Hepatocyte (in vitro differentiated cells): ENCODE measurements at regions not wholly inside any gene's neighbourhood (a gene's known extent, or its start where the extent isn't known, plus 50 kb on each side); places are given as distances from the start of the nearest gene placed in this dataset.

Experiments used
- DNase-seq: peaks from one replicate; pipeline ENCODE4 v3.0.0-alpha.2; 2016; ENCODE audit warnings: low spot score
- H2AFZ ChIP-seq: fragments of 200-600 bp; sonication (generic); 2 replicates; pipeline ENCODE4 v1.6.0; 2016; ENCODE audit warnings: antibody characterized with exemption, mild to moderate bottlenecking
- H3K27ac ChIP-seq: fragments of 200-600 bp; sonication (generic); 2 replicates; pipeline ENCODE4 v1.5.1; 2016; ENCODE audit warnings: mild to moderate bottlenecking
- H3K27me3 ChIP-seq: fragments of 200-600 bp; sonication (generic); 2 replicates; pipeline ENCODE4 v1.6.1; 2016
- H3K36me3 ChIP-seq: fragments of 200-600 bp; sonication (generic); replicated peaks from 2 replicates; pipeline ENCODE4 v1.5.1; 2016; ENCODE audit warnings: low read depth; ENCODE audit not compliant: insufficient read depth
- H3K4me1 ChIP-seq: fragments of 200-600 bp; sonication (generic); 2 replicates; pipeline ENCODE4 v1.5.1; 2016; ENCODE audit warnings: mild to moderate bottlenecking, moderate library complexity; ENCODE audit not compliant: insufficient read depth
- H3K4me2 ChIP-seq: fragments of 200-600 bp; sonication (generic); 2 replicates; pipeline ENCODE4 v1.6.0; 2016
- H3K4me3 ChIP-seq: fragments of 200-600 bp; sonication (generic); 2 replicates; pipeline ENCODE4 v1.5.1; 2016; ENCODE audit warnings: mild to moderate bottlenecking
- H3K79me2 ChIP-seq: fragments of 200-600 bp; sonication (generic); 2 replicates; pipeline ENCODE4 v1.6.0; 2017; ENCODE audit warnings: mild to moderate bottlenecking
- H3K9me2 ChIP-seq: fragments of 200-600 bp; sonication (generic); replicated peaks from 2 replicates; pipeline ENCODE4 v1.6.0; 2017; ENCODE audit warnings: mild to moderate bottlenecking; ENCODE audit not compliant: insufficient read depth
- H3K9me3 ChIP-seq: fragments of 200-600 bp; sonication (generic); 2 replicates; pipeline ENCODE4 v1.5.1; 2016; ENCODE audit warnings: low read depth, mild to moderate bottlenecking
- H4K20me1 ChIP-seq: fragments of 200-600 bp; sonication (generic); 2 replicates; pipeline ENCODE4 v1.6.0; 2016; ENCODE audit warnings: mild to moderate bottlenecking; ENCODE audit not compliant: insufficient read depth, poor library complexity, severe bottlenecking
- EZH2 ChIP-seq: fragments of 200-600 bp; sonication (generic); IDR thresholded peaks from 2 replicates; pipeline ENCODE4 v1.6.1; 2016; ENCODE audit warnings: antibody characterized with exemption, mild to moderate bottlenecking, borderline replicate concordance
- EZH2phosphoT487 ChIP-seq: fragments of 200-600 bp; sonication (generic); IDR thresholded peaks from one replicate; pipeline ENCODE4 v1.6.1; 2018; ENCODE audit warnings: antibody characterized with exemption, mild to moderate bottlenecking, low read depth, moderate library complexity; ENCODE audit not compliant: unreplicated experiment, severe bottlenecking
- WGBS: methylation state at CpG from one replicate; pipeline ENCODE4 v1.1.6; 2016; ENCODE audit warnings: low lambda C conversion rate; ENCODE audit errors: missing lambda C conversion rate; 5-methylcytosine and 5-hydroxymethylcytosine counted together
- TF ChIP-seq, protein P1 (sequence below): fragments of 200-600 bp; sonication (generic); IDR thresholded peaks from 2 replicates; pipeline ENCODE4 v1.5.1; 2016; ENCODE audit warnings: antibody characterized with exemption, mild to moderate bottlenecking; ENCODE audit not compliant: poor library complexity

DNA sequence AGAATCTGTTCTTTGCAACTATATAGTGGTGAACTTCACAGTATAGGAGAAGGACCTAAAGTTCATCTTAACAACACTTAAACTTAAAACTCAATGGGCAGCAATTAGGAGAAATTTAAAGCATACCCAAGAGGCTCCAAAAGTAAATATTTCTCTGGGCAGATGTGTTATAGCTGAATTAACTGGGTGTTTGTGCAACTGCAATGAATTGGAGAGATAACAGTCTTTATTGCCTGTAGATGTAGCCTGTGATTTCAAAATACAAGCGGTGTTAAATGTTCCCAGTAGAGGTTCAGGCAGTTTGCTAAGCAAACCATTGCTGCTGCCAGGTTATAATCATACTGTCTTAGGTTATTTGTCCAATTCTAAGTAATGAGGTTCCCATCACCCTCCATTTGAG is 294.1 kb upstream of the MTNR1B start:
- Histone ChIP-seq H3K9me3 (no peaks in the 10 kb centered on the region), H4K20me1 (no peaks in the 10 kb centered on the region), H3K9me2 (no peaks in the 10 kb centered on the region), H3K36me3 (no peaks in the 10 kb centered on the region), H3K27ac (no peak overlapping the region), H3K27me3 (no peaks in the 10 kb centered on the region), H2AFZ (no peak overlapping the region), H3K79me2 (no peaks in the 10 kb centered on the region), H3K4me1 (peaks cover 8% of the 10 kb centered on the region), H3K4me2 (no peak overlapping the region), H3K4me3 (no peak overlapping the region)
- 44% methylated on average over 1 of the region's 1 CpG for WGBS
- DNase-seq: no peak
- TF ChIP-seq EZH2phosphoT487 (no peak), EZH2 (no peak)
- TF ChIP-seq, protein P1, sequence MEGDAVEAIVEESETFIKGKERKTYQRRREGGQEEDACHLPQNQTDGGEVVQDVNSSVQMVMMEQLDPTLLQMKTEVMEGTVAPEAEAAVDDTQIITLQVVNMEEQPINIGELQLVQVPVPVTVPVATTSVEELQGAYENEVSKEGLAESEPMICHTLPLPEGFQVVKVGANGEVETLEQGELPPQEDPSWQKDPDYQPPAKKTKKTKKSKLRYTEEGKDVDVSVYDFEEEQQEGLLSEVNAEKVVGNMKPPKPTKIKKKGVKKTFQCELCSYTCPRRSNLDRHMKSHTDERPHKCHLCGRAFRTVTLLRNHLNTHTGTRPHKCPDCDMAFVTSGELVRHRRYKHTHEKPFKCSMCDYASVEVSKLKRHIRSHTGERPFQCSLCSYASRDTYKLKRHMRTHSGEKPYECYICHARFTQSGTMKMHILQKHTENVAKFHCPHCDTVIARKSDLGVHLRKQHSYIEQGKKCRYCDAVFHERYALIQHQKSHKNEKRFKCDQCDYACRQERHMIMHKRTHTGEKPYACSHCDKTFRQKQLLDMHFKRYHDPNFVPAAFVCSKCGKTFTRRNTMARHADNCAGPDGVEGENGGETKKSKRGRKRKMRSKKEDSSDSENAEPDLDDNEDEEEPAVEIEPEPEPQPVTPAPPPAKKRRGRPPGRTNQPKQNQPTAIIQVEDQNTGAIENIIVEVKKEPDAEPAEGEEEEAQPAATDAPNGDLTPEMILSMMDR: no peak

DNA sequence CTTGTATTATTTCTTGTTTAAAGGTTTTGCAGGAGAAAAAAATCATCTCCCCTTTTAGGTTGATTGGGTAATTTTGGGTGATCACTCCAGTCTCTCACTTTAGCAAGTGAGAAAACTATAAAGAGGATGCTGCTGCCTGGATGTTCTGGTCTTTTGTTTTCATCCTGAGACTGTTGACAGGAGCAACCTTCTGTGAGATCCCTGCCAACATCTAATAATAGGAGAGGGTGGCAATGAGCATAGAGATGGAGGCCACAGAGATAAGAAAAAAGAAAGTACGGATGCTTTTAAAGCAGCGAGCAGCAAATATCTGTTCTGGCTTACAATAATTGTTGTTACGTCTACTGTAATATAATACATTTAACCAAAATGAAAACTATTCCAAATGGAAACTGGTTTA is 293.6 kb upstream of the MTNR1B start:
- TF ChIP-seq, protein P1: no peak
- TF ChIP-seq EZH2phosphoT487 (no peak), EZH2 (no peak)
- DNase-seq: no peak

DNA sequence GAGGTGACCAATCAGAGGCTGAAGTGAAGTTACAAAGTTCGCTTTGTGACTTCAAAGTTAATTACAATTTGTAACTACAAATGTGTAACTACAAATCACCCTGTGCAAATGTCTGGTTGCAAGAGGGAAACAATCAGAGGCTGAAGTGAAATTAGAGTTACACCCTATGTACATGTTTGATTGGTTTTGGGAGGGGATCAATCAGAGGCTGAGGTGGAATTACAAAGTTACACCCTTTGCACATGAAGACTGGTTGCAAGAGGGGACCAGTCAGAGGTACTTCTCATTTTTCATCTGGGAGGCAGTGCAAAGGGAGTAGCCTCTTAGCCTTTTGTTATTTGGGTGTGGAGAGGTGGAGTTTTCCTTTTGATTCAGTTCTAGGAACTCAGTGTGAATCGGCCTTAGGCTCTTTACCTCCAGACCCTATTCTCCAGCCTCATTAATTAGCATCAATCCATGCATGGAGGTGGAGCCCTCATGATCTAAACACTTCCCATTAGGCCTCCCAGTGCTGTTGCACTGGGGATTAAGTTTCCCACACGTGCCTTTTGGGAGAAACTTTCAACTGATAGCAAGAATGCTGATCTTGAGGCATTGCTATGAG is 291.3 kb upstream of the MTNR1B start:
- no peaks in the 10 kb centered on the region for H3K9me3 ChIP-seq
- H3K27ac ChIP-seq: no peak overlapping the region
- H3K4me1 ChIP-seq: no peaks in the 10 kb centered on the region
- H3K4me3 ChIP-seq: no peak overlapping the region
- no peaks in the 10 kb centered on the region for H3K36me3 ChIP-seq
- H3K27me3 ChIP-seq: no peaks in the 10 kb centered on the region
- H3K79me2 ChIP-seq: no peaks in the 10 kb centered on the region
- WGBS: 47% methylated on average over 3 of the region's 3 CpGs
- no peak for DNase-seq
- no peak overlapping the region for H3K4me2 ChIP-seq
- no peaks in the 10 kb centered on the region for H4K20me1 ChIP-seq
- H2AFZ ChIP-seq: no peak overlapping the region
- TF ChIP-seq EZH2: no peak
- TF ChIP-seq EZH2phosphoT487: no peak
- TF ChIP-seq, protein P1: no peak
- H3K9me2 ChIP-seq: no peaks in the 10 kb centered on the region

More for the DNA sequence above, 293.6 kb upstream of the MTNR1B start:
- Histone ChIP-seq H3K9me3 (no peaks in the 10 kb centered on the region), H3K27me3 (no peaks in the 10 kb centered on the region), H3K4me3 (no peak overlapping the region), H2AFZ (no peak overlapping the region), H3K36me3 (no peaks in the 10 kb centered on the region), H3K4me1 (peaks cover 4% of the 10 kb centered on the region), H4K20me1 (no peaks in the 10 kb centered on the region), H3K79me2 (no peaks in the 10 kb centered on the region), H3K4me2 (no peak overlapping the region), H3K27ac (no peak overlapping the region), H3K9me2 (no peaks in the 10 kb centered on the region)
- WGBS: 70% methylated on average over 3 of the region's 3 CpGs

DNA sequence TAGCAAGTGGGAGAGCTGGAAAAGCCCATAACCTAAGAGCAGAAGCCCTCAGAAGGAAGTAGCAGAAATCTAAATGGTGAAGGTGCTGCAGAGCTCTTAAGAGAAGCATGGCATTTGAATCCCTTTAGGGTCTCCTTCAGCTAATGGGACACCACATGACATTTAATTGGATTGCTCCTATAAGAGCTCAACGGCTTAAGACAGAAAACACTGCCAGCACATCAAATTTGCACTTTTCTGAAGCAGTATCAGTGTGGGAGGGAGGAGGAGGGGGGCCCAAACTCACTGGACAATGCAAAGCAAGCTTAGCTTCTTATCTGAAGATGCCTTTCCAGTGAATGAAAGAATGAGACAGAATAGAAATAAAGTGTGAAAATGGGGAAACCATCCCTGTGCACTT is 287.9 kb upstream of the MTNR1B start:
- Histone ChIP-seq H3K4me2 (no peak overlapping the region), H3K36me3 (no peaks in the 10 kb centered on the region), H3K9me2 (no peaks in the 10 kb centered on the region), H4K20me1 (no peaks in the 10 kb centered on the region), H3K27me3 (no peaks in the 10 kb centered on the region), H2AFZ (no peak overlapping the region), H3K9me3 (no peaks in the 10 kb centered on the region), H3K4me1 (no peaks in the 10 kb centered on the region), H3K27ac (no peak overlapping the region), H3K4me3 (no peak overlapping the region), H3K79me2 (no peaks in the 10 kb centered on the region)
- no peak for DNase-seq
- no peak for TF ChIP-seq EZH2phosphoT487
- no peak for TF ChIP-seq EZH2
- TF ChIP-seq, protein P1: no peak
- WGBS: 43% methylated on average over 1 of the region's 1 CpG
